Ovary (tissue), 7 donors: ENCODE measurements at regions not wholly inside any gene's neighbourhood (a gene's known extent, or its start where the extent isn't known, plus 50 kb on each side); places are given as distances from the start of the nearest gene placed in this dataset.
"Not testable (repeated sequence)": the region's sequence is repeated elsewhere in the genome, so short reads cannot be mapped to it uniquely, and the experiment has no call there.

Experiments used
- DNase-seq, 5 donors: peaks; one replicate each; pipeline ENCODE4 v3.0.0-alpha.2; 2019 to 2020
- H3K27ac ChIP-seq, 2 donors: fragments of 200-600 bp; one replicate each; pipeline versions ENCODE4 v1.5.1 to v1.8.0; 2019 to 2022
- H3K27me3 ChIP-seq: fragments of 200-600 bp; one replicate; pipeline ENCODE4 v1.8.0; 2022
- H3K36me3 ChIP-seq: fragments of 200-600 bp; sonication (generic); one replicate; pipeline ENCODE4 v1.5.1; 2019
- H3K4me1 ChIP-seq: one replicate; pipeline ENCODE4 v1.8.1; 2013; ENCODE audit warnings: mild to moderate bottlenecking, moderate library complexity; ENCODE audit not compliant: insufficient read depth
- H3K4me3 ChIP-seq: fragments of 200-600 bp; sonication (generic); one replicate; pipeline ENCODE4 v1.5.1; 2017
- H3K9me3 ChIP-seq, 2 donors: fragments of 200-600 bp in 1 of 2; sonication (generic) in 1 of 2; one replicate each; pipeline versions ENCODE4 v1.5.1 to v1.8.1; 2013 to 2019; ENCODE audit warnings: mild to moderate bottlenecking in 1 of 2, moderate library complexity in 1 of 2
- CTCF ChIP-seq, 3 donors: fragments of 450-650 bp in 2 of 3; fragments of 200-600 bp in 1 of 3; IDR thresholded peaks; one replicate each; pipeline versions ENCODE4 v1.5.1 to v1.8.0; 2016 to 2022; ENCODE audit warnings: antibody characterized with exemption in 3 of 3, mild to moderate bottlenecking in 1 of 3
- EP300 ChIP-seq: sonication (generic); formaldehyde crosslinking; IDR thresholded peaks from one replicate; pipeline ENCODE4 v1.6.1; 2017; ENCODE audit warnings: antibody characterized with exemption
- POLR2A ChIP-seq: fragments of 450-650 bp; IDR thresholded peaks from one replicate; pipeline ENCODE4 v1.6.1; 2017; ENCODE audit warnings: antibody characterized with exemption, mild to moderate bottlenecking, moderate library complexity
- WGBS, 3 donors: extraction: QIAGEN DNeasy Blood & Tissue Kit in 1 of 3; methylation state at CpG; one replicate each; pipeline versions ENCODE4 v1.1.5 to v1.1.7; 2013 to 2017; 5-methylcytosine and 5-hydroxymethylcytosine counted together
- intact Hi-C, 4 donors: fragments of 100-400 bp; cut with DNase I; formaldehyde crosslinking; loops; one replicate each; pipeline versions ENCODE4 v1.11.0 to v1.15.1; 2022 to 2023
- donor health status: DM: no; HTN: no; CAD: no; lungs with moderate emphysema.
- donor health status: DM: no; HTN: no; CAD: no.
- donor health status: Bipolar disorder and iron deficiency.
- donor health status: DM: no; HTN: no; CAD: no.
- donor health status: DM: yes; HTN: yes; CAD: no.

DNA sequence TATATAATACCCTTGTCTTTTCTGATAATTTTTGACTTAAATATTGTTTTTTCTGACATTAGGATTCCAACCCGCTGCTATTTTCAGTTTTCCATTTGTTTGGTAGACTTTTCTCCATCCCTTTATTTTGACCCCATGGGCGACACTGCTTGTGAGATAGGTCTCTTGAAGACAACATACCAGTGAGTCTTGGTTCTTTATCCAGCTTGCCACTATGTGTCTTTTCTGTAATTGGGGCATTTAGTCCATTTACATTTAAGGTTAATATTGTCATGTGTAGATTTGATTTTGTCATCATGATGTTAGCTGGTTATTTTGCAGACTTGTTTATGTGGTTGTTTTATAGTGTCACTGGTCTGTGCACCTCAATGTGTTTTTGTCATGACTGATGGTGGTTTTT is 67.7 kb upstream of the IRAK1BP1 start:
- intact Hi-C loops, result no loop called here
- no peak for TF ChIP-seq CTCF (IDR thresholded peaks at IDR 0.05)
- TF ChIP-seq EP300, result no peak
- no peak for TF ChIP-seq POLR2A
- no peaks in the 10 kb centered on the region for H3K4me1 ChIP-seq
- 86 to 94% (median 91%) methylated on average over 2 of the region's 2 CpGs for WGBS, 3 donors
- H3K27me3 ChIP-seq, result no peaks in the 10 kb centered on the region
- no peak for DNase-seq
- no peaks in the 10 kb centered on the region for H3K9me3 ChIP-seq
- H3K36me3 ChIP-seq, result no peaks in the 10 kb centered on the region
- H3K4me3 ChIP-seq, result no peak overlapping the region
- no peak overlapping the region for H3K27ac ChIP-seq

DNA sequence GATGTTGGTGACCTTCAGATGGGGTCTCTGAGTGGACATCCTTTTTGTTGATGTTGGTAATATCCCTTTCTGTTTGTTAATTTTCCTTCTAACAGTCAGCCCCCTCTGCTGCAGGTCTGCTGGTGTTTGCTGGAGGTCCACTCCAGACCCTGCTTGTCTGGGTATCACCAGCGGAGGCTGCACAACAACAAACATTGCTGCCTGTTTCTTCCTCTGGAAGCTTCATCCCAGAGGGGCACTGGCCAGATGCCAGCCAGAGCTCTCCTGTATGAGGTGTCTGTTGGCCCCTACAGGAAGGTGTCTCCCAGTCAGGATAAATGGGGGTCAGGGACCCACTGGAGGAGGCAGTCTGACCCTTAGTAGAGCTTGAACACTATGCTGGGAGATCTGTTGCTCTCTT is 60.6 kb upstream of the IRAK1BP1 start:
- intact Hi-C loops, H3K36me3 ChIP-seq, H3K9me3 ChIP-seq, H3K4me1 ChIP-seq, H3K27me3 ChIP-seq, H3K4me3 ChIP-seq, DNase-seq, H3K27ac ChIP-seq: not testable (repeated sequence)
- WGBS, 3 donors, result 95 to 100% (median 96%) methylated on average over 1 of the region's 1 CpG

- 85 to 93% (median 88%) methylated on average over 10 of the region's 10 CpGs for WGBS, 3 donors
- H3K4me3 ChIP-seq, H3K27me3 ChIP-seq, DNase-seq, H3K27ac ChIP-seq, H3K4me1 ChIP-seq, H3K9me3 ChIP-seq, H3K36me3 ChIP-seq, intact Hi-C loops: not testable (repeated sequence)
These were observed 59.5 kb upstream of the IRAK1BP1 start for GRCh38 chr6:78807655-78808355.

GRCh38 chr6:78808356-78808891 is 58.9 kb upstream of the IRAK1BP1 start:
- WGBS, 3 donors, result 86 to 91% (median 87%) methylated on average over 3 to 4 of the region's 4 CpGs
- intact Hi-C loops, result no loop called here
- Histone ChIP-seq H3K9me3 (no peaks in the 10 kb centered on the region), H3K27me3 (no peaks in the 10 kb centered on the region), H3K4me1 (no peaks in the 10 kb centered on the region), H3K27ac (no peak overlapping the region), H3K4me3 (no peak overlapping the region), H3K36me3 (no peaks in the 10 kb centered on the region)
- DNase-seq, result no peak
- no peak for TF ChIP-seq POLR2A
- no peak for TF ChIP-seq CTCF (IDR thresholded peaks at IDR 0.05)
- TF ChIP-seq EP300, result no peak

GRCh38 chr6:78808933-78809332 is 58.4 kb upstream of the IRAK1BP1 start:
- no peak overlapping the region for H3K4me3 ChIP-seq
- 85 to 94% (median 91%) methylated on average over 5 of the region's 5 CpGs for WGBS, 3 donors
- no peak for TF ChIP-seq POLR2A
- no peak for TF ChIP-seq EP300
- no peak for TF ChIP-seq CTCF (IDR thresholded peaks at IDR 0.05)
- H3K27ac ChIP-seq, result no peak overlapping the region
- intact Hi-C loops, result no loop called here
- no peaks in the 10 kb centered on the region for H3K4me1 ChIP-seq
- H3K27me3 ChIP-seq, result no peaks in the 10 kb centered on the region
- no peaks in the 10 kb centered on the region for H3K9me3 ChIP-seq
- DNase-seq, result no peak
- H3K36me3 ChIP-seq, result no peaks in the 10 kb centered on the region
